ENCODE measurements at regions not wholly inside any gene's neighbourhood (a gene's known extent, or its start where the extent isn't known, plus 50 kb on each side); places are given as distances from the start of the nearest gene placed in this dataset.

DNA sequence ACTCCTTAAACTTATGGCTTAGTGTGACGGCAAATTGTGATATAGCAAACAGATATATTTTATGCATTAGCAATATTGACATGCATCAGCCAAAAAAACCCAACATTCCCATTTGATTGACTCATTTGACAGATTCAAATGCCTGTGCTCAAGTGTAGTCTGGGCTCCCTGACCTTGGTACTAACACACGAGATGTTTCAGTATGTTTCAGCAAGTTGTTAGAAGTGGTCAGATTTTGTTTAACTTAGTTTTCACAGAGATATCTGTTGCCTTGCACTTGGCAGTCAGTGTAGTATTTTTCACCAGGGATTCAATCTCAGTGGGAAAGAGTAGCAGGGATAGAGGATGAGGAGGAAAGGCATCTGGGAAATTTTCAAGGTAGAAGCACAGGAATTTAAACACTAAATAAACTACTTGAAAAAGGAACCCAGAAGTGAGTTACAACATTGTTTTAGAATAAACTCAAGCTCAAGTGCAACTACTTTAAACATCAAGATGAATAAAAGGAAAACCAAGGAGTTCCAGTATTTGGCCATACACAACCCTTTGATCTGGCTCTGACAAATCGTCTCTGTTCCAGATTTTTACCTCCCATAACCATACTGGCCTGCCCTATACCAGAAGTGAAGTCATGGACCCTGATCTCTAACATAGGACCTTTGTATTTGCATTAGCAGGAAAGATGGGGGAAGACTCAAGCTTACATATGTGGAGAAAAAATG, 56.5 kb upstream of the BLID start:
- Histone ChIP-seq H3K4me1 (peaks cover 64% of the 10 kb centered on the region), H3K9me3 (no peaks in the 10 kb centered on the region), H3K4me2 (peak overlapping the region; percentile 34), H3K27ac (peak overlapping the region in 1 of 2 experiments; percentile 42; a peak in 3 of 6 replicates), H3K4me3 (no peak overlapping the region)
- no peak for FAIRE-seq
- DNase-seq (ENCODE audit: low read depth in 1 of 2, low spot score in 1 of 2), result no peak
- ChIA-PET CTCF (interaction anchor here (1.8 kb wide), 1 partner anchor 15 kb away, joined by 5 read pairs; no protein-coding TSS in a partner anchor), POLR2A (no interaction called here)
- ATAC-seq, result no peak
- WGBS (ENCODE audit: missing lambda C conversion rate), result 76% methylated on average over 3 of the region's 3 CpGs
- no peak for TF ChIP-seq HOXB5 (CRISPR knock-in tag; IDR thresholded peaks at IDR 0.05)
- TF ChIP-seq HOXB13 (CRISPR knock-in tag; IDR thresholded peaks at IDR 0.05; ENCODE audit: low read depth), result no peak
- no peak for TF ChIP-seq MYC (IDR thresholded peaks at IDR 0.05; ENCODE audit: borderline replicate concordance, low read length)
- TF ChIP-seq ZC3H11A (IDR thresholded peaks at IDR 0.05), result no peak
- no peak for TF ChIP-seq ZFP36 (IDR thresholded peaks at IDR 0.05; ENCODE audit: borderline replicate concordance, partially characterized antibody)
- no peak for TF ChIP-seq EHF (CRISPR knock-in tag; IDR thresholded peaks at IDR 0.05)
- TF ChIP-seq, protein P1, sequence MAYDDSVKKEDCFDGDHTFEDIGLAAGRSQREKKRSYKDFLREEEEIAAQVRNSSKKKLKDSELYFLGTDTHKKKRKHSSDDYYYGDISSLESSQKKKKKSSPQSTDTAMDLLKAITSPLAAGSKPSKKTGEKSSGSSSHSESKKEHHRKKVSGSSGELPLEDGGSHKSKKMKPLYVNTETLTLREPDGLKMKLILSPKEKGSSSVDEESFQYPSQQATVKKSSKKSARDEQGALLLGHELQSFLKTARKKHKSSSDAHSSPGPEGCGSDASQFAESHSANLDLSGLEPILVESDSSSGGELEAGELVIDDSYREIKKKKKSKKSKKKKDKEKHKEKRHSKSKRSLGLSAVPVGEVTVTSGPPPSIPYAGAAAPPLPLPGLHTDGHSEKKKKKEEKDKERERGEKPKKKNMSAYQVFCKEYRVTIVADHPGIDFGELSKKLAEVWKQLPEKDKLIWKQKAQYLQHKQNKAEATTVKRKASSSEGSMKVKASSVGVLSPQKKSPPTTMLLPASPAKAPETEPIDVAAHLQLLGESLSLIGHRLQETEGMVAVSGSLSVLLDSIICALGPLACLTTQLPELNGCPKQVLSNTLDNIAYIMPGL (CRISPR knock-in tag; IDR thresholded peaks at IDR 0.05; ENCODE audit: borderline replicate concordance), result no peak
- TF ChIP-seq HDAC2 (IDR thresholded peaks at IDR 0.05), result no peak
- no peak for TF ChIP-seq TFCP2L1 (CRISPR knock-in tag; IDR thresholded peaks at IDR 0.05)
- no peak for TF ChIP-seq EP300 (IDR thresholded peaks at IDR 0.05)
- TF ChIP-seq KDM1A (IDR thresholded peaks at IDR 0.05; ENCODE audit: low read depth), result no peak
- TF ChIP-seq, protein P2, sequence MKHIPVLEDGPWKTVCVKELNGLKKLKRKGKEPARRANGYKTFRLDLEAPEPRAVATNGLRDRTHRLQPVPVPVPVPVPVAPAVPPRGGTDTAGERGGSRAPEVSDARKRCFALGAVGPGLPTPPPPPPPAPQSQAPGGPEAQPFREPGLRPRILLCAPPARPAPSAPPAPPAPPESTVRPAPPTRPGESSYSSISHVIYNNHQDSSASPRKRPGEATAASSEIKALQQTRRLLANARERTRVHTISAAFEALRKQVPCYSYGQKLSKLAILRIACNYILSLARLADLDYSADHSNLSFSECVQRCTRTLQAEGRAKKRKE (CRISPR knock-in tag; IDR thresholded peaks at IDR 0.05; ENCODE audit: low read depth), result no peak
- no peak for TF ChIP-seq HOXA7 (CRISPR knock-in tag; IDR thresholded peaks at IDR 0.05)
- TF ChIP-seq RCOR1 (IDR thresholded peaks at IDR 0.05; ENCODE audit: low read depth, low read length), result no peak
- no peak for TF ChIP-seq JUN (IDR thresholded peaks at IDR 0.05)
- no peak for TF ChIP-seq FOSB (CRISPR knock-in tag; IDR thresholded peaks at IDR 0.05)
- TF ChIP-seq, protein P3, sequence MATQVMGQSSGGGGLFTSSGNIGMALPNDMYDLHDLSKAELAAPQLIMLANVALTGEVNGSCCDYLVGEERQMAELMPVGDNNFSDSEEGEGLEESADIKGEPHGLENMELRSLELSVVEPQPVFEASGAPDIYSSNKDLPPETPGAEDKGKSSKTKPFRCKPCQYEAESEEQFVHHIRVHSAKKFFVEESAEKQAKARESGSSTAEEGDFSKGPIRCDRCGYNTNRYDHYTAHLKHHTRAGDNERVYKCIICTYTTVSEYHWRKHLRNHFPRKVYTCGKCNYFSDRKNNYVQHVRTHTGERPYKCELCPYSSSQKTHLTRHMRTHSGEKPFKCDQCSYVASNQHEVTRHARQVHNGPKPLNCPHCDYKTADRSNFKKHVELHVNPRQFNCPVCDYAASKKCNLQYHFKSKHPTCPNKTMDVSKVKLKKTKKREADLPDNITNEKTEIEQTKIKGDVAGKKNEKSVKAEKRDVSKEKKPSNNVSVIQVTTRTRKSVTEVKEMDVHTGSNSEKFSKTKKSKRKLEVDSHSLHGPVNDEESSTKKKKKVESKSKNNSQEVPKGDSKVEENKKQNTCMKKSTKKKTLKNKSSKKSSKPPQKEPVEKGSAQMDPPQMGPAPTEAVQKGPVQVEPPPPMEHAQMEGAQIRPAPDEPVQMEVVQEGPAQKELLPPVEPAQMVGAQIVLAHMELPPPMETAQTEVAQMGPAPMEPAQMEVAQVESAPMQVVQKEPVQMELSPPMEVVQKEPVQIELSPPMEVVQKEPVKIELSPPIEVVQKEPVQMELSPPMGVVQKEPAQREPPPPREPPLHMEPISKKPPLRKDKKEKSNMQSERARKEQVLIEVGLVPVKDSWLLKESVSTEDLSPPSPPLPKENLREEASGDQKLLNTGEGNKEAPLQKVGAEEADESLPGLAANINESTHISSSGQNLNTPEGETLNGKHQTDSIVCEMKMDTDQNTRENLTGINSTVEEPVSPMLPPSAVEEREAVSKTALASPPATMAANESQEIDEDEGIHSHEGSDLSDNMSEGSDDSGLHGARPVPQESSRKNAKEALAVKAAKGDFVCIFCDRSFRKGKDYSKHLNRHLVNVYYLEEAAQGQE (IDR thresholded peaks at IDR 0.05), result no peak
- no peak for TF ChIP-seq MAFK (IDR thresholded peaks at IDR 0.05; ENCODE audit: partially characterized antibody)
- TF ChIP-seq, protein P4, sequence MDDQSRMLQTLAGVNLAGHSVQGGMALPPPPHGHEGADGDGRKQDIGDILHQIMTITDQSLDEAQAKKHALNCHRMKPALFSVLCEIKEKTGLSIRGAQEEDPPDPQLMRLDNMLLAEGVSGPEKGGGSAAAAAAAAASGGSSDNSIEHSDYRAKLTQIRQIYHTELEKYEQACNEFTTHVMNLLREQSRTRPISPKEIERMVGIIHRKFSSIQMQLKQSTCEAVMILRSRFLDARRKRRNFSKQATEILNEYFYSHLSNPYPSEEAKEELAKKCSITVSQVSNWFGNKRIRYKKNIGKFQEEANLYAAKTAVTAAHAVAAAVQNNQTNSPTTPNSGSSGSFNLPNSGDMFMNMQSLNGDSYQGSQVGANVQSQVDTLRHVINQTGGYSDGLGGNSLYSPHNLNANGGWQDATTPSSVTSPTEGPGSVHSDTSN (IDR thresholded peaks at IDR 0.05), result no peak
- TF ChIP-seq, protein P5, sequence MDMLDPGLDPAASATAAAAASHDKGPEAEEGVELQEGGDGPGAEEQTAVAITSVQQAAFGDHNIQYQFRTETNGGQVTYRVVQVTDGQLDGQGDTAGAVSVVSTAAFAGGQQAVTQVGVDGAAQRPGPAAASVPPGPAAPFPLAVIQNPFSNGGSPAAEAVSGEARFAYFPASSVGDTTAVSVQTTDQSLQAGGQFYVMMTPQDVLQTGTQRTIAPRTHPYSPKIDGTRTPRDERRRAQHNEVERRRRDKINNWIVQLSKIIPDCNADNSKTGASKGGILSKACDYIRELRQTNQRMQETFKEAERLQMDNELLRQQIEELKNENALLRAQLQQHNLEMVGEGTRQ (IDR thresholded peaks at IDR 0.05), result no peak

All from A549 (cell line).